H9 (cell line): ENCODE measurements at regions not wholly inside any gene's neighbourhood (a gene's known extent, or its start where the extent isn't known, plus 50 kb on each side); places are given as distances from the start of the nearest gene placed in this dataset.

ENCODE experiments used
- DNase-seq: peaks from one replicate; pipeline ENCODE4 v3.0.0-alpha.2; 2017
- H2AFZ ChIP-seq: one replicate; pipeline ENCODE4 v1.6.1; 2013; ENCODE audit warnings: mild to moderate bottlenecking, low read length, control low read depth, moderate library complexity
- H2AK5ac ChIP-seq: 2 replicates; pipeline ENCODE4 v1.6.1; 2013; ENCODE audit warnings: low read length, control low read depth, mixed read lengths; ENCODE audit not compliant: insufficient read length
- H2BK120ac ChIP-seq: one replicate; pipeline ENCODE4 v1.6.1; 2013; ENCODE audit warnings: low read depth, mild to moderate bottlenecking, low read length, control low read depth, inconsistent platforms; ENCODE audit not compliant: poor library complexity, severe bottlenecking
- H2BK12ac ChIP-seq: 2 replicates; pipeline ENCODE4 v1.6.1; 2013; ENCODE audit warnings: low read length, control low read depth, mixed read lengths, low read depth; ENCODE audit not compliant: insufficient read length
- H2BK15ac ChIP-seq: 2 replicates; pipeline ENCODE4 v1.6.1; 2013; ENCODE audit warnings: low read depth, low read length, control low read depth
- H2BK20ac ChIP-seq: one replicate; pipeline ENCODE4 v1.6.1; 2013; ENCODE audit warnings: low read depth, mild to moderate bottlenecking, low read length, control low read depth, inconsistent platforms; ENCODE audit not compliant: poor library complexity, severe bottlenecking
- H2BK5ac ChIP-seq: 2 replicates; pipeline ENCODE4 v1.6.1; 2013; ENCODE audit warnings: low read length, control low read depth, mixed read lengths; ENCODE audit not compliant: insufficient read length
- H3K14ac ChIP-seq: 2 replicates; pipeline ENCODE4 v1.6.1; 2013; ENCODE audit warnings: low read length, control low read depth; ENCODE audit not compliant: insufficient read depth
- H3K18ac ChIP-seq: 2 replicates; pipeline ENCODE4 v1.6.1; 2013; ENCODE audit warnings: low read depth, mild to moderate bottlenecking, mixed read lengths, low read length, control low read depth; ENCODE audit not compliant: insufficient read length
- H3K23ac ChIP-seq: 2 replicates; pipeline ENCODE4 v1.6.1; 2013; ENCODE audit warnings: low read length, control low read depth, mixed read lengths, low read depth; ENCODE audit not compliant: insufficient read length
- H3K23me2 ChIP-seq: 2 replicates; pipeline ENCODE4 v1.6.1; 2013; ENCODE audit warnings: low read depth, mild to moderate bottlenecking, mixed read lengths, low read length, control low read depth; ENCODE audit not compliant: insufficient read length, poor library complexity, severe bottlenecking
- H3K27ac ChIP-seq: 2 replicates; pipeline ENCODE4 v1.5.1; 2013; ENCODE audit warnings: low read length, control low read depth, mixed read lengths, low read depth; ENCODE audit not compliant: insufficient read length
- H3K27me3 ChIP-seq: 2 replicates; pipeline ENCODE4 v1.6.1; 2013; ENCODE audit warnings: low read length, control low read depth, inconsistent platforms; ENCODE audit not compliant: insufficient read depth
- H3K4ac ChIP-seq: 2 replicates; pipeline ENCODE4 v1.6.1; 2013; ENCODE audit warnings: low read depth, mild to moderate bottlenecking, control low read depth, inconsistent platforms, low read length, moderate library complexity
- H3K4me1 ChIP-seq: 2 replicates; pipeline ENCODE4 v1.6.1; 2013; ENCODE audit warnings: low read length, control low read depth, inconsistent platforms; ENCODE audit not compliant: insufficient read depth
- H3K4me2 ChIP-seq: 2 replicates; pipeline ENCODE4 v1.6.1; 2013; ENCODE audit warnings: low read length, control low read depth, mixed read lengths; ENCODE audit not compliant: insufficient read length, insufficient read depth
- H3K56ac ChIP-seq: 2 replicates; pipeline ENCODE4 v1.6.1; 2013; ENCODE audit warnings: low read depth, mild to moderate bottlenecking, mixed read lengths, low read length, control low read depth; ENCODE audit not compliant: insufficient read length
- H3K79me1 ChIP-seq: 2 replicates; pipeline ENCODE4 v1.6.1; 2013; ENCODE audit warnings: low read depth, mild to moderate bottlenecking, moderate library complexity, low read length, control low read depth, inconsistent platforms; ENCODE audit not compliant: insufficient read depth, poor library complexity, severe bottlenecking
- H3K79me2 ChIP-seq: 2 replicates; pipeline ENCODE4 v1.6.1; 2013; ENCODE audit warnings: low read length, control low read depth, inconsistent platforms; ENCODE audit not compliant: insufficient read depth
- H3K9ac ChIP-seq: 2 replicates; pipeline ENCODE4 v1.6.1; 2013; ENCODE audit warnings: low read length, control low read depth, mixed read lengths; ENCODE audit not compliant: insufficient read length; ENCODE audit errors: extremely low read depth
- H3K9me3 ChIP-seq: one replicate; pipeline ENCODE4 v1.6.1; 2013; ENCODE audit warnings: low read depth, low read length, inconsistent platforms; ENCODE audit not compliant: control insufficient read depth
- H3T11ph ChIP-seq: one replicate; pipeline ENCODE4 v1.6.1; 2013; ENCODE audit warnings: mild to moderate bottlenecking, low read length, control low read depth, inconsistent platforms
- H4K20me1 ChIP-seq: one replicate; pipeline ENCODE4 v1.6.1; 2013; ENCODE audit not compliant: control insufficient read depth, insufficient read length, insufficient read depth
- H4K5ac ChIP-seq: 2 replicates; pipeline ENCODE4 v1.6.1; 2013; ENCODE audit warnings: low read depth, mild to moderate bottlenecking, mixed read lengths, low read length, control low read depth; ENCODE audit not compliant: insufficient read length
- H4K8ac ChIP-seq: replicated peaks from 2 replicates; pipeline ENCODE4 v1.6.1; 2013; ENCODE audit warnings: low read length, control low read depth, mixed read lengths, low read depth; ENCODE audit not compliant: insufficient read length
- H4K91ac ChIP-seq: 2 replicates; pipeline ENCODE4 v1.6.1; 2013; ENCODE audit warnings: low read depth, mild to moderate bottlenecking, moderate library complexity, mixed read lengths, low read length, control low read depth; ENCODE audit not compliant: insufficient read length
- H3K27ac Mint-ChIP-seq, 3 experiments: 2 replicates in 2 of 3; 3 replicates in 1 of 3; pipeline ENCODE4 v1.8.0; 2020 to 2021; ENCODE audit warnings: mixed read lengths in 3 of 3, mild to moderate bottlenecking in 1 of 3, moderate library complexity in 1 of 3
- H3K27me3 Mint-ChIP-seq: 2 replicates; pipeline ENCODE4 v1.8.0; 2021; ENCODE audit warnings: low read depth, mild to moderate bottlenecking, moderate library complexity, mixed read lengths
- H3K36me3 Mint-ChIP-seq, 3 experiments: 2 replicates in 2 of 3; 3 replicates in 1 of 3; pipeline ENCODE4 v1.8.0; 2020 to 2021; ENCODE audit warnings: low read depth in 3 of 3, mixed read lengths in 3 of 3; ENCODE audit not compliant: insufficient read depth in 1 of 3
- H3K4me1 Mint-ChIP-seq, 2 experiments: 2 replicates each; pipeline ENCODE4 v1.8.0; 2020; ENCODE audit warnings: mixed read lengths in 2 of 2
- H3K4me3 Mint-ChIP-seq, 2 experiments: 2 replicates in 1 of 2; 3 replicates in 1 of 2; pipeline ENCODE4 v1.8.0; 2020 to 2021; ENCODE audit warnings: mild to moderate bottlenecking in 2 of 2, mixed read lengths in 2 of 2, moderate library complexity in 1 of 2
- H3K9me3 Mint-ChIP-seq, 2 experiments: 2 replicates in 1 of 2; 3 replicates in 1 of 2; pipeline ENCODE4 v1.8.0; 2020; ENCODE audit warnings: mild to moderate bottlenecking in 2 of 2, mixed read lengths in 2 of 2, moderate library complexity in 1 of 2
- TF ChIP-seq, protein P1 (sequence below): fragments of 200-600 bp; sonication (generic); conservative IDR thresholded peaks from 3 replicates; pipeline ENCODE4 v1.8.0; 2021; ENCODE audit warnings: antibody characterized with exemption, mild to moderate bottlenecking

GRCh38 chr14:44804391-44804790, 157.4 kb downstream of the KLHL28 start:
- TF ChIP-seq, protein P1, sequence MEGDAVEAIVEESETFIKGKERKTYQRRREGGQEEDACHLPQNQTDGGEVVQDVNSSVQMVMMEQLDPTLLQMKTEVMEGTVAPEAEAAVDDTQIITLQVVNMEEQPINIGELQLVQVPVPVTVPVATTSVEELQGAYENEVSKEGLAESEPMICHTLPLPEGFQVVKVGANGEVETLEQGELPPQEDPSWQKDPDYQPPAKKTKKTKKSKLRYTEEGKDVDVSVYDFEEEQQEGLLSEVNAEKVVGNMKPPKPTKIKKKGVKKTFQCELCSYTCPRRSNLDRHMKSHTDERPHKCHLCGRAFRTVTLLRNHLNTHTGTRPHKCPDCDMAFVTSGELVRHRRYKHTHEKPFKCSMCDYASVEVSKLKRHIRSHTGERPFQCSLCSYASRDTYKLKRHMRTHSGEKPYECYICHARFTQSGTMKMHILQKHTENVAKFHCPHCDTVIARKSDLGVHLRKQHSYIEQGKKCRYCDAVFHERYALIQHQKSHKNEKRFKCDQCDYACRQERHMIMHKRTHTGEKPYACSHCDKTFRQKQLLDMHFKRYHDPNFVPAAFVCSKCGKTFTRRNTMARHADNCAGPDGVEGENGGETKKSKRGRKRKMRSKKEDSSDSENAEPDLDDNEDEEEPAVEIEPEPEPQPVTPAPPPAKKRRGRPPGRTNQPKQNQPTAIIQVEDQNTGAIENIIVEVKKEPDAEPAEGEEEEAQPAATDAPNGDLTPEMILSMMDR, result no peak

More at GRCh38 chr14:44804391-44804790, 157.4 kb downstream of the KLHL28 start:
- H3K27me3 ChIP-seq, result no peaks in the 10 kb centered on the region
- H3K4me1 ChIP-seq, result no peaks in the 10 kb centered on the region
- DNase-seq, result no peak
- no peak overlapping the region for H2BK15ac ChIP-seq
- H4K8ac ChIP-seq, result no peak overlapping the region
- H3K36me3 Mint-ChIP-seq, result no peaks in the 10 kb centered on the region
- no peak overlapping the region for H3K4me2 ChIP-seq
- peaks cover 4% of the 10 kb centered on the region in 2 experiments; a peak in 3 of 4 replicates for H3K4me1 Mint-ChIP-seq
- H4K91ac ChIP-seq, result no peak overlapping the region
- H3T11ph ChIP-seq, result no peak overlapping the region
- H3K9ac ChIP-seq, result no peak overlapping the region
- H2BK120ac ChIP-seq, result no peak overlapping the region
- no peak overlapping the region for H3K27ac ChIP-seq
- no peaks in the 10 kb centered on the region for H3K27me3 Mint-ChIP-seq
- no peaks in the 10 kb centered on the region for H3K23me2 ChIP-seq
- H2AFZ ChIP-seq, result no peak overlapping the region
- peaks cover 0 to 5% of the 10 kb centered on the region in 2 experiments; a peak in 3 of 5 replicates for H3K9me3 Mint-ChIP-seq
- no peaks in the 10 kb centered on the region for H4K20me1 ChIP-seq
- H3K79me1 ChIP-seq, result no peaks in the 10 kb centered on the region
- H4K5ac ChIP-seq, result no peak overlapping the region
- H3K56ac ChIP-seq, result no peak overlapping the region
- H2BK5ac ChIP-seq, result no peak overlapping the region
- H3K23ac ChIP-seq, result no peak overlapping the region
- no peak overlapping the region for H2AK5ac ChIP-seq
- no peak overlapping the region for H3K18ac ChIP-seq
- H3K79me2 ChIP-seq, result no peaks in the 10 kb centered on the region
- H2BK20ac ChIP-seq, result no peak overlapping the region
- no peak overlapping the region for H3K4me3 Mint-ChIP-seq
- H3K9me3 ChIP-seq, result no peaks in the 10 kb centered on the region
- H3K4ac ChIP-seq, result no peak overlapping the region
- no peak overlapping the region for H3K27ac Mint-ChIP-seq
- H2BK12ac ChIP-seq, result no peak overlapping the region
- H3K14ac ChIP-seq, result no peak overlapping the region
